Activated naive CD8-positive, alpha-beta T cell (primary cell): ENCODE measurements at regions not wholly inside any gene's neighbourhood (a gene's known extent, or its start where the extent isn't known, plus 50 kb on each side); places are given as distances from the start of the nearest gene placed in this dataset.
A peak's percentile ranks its signal among the peaks of the same experiment; 100 is the strongest.
"Not testable (repeated sequence)": the region's sequence is repeated elsewhere in the genome, so short reads cannot be mapped to it uniquely, and the experiment has no call there.

Experiments
- H3K27ac Mint-ChIP-seq: one replicate; pipeline ENCODE4 v1.8.0; 2021; ENCODE audit warnings: mixed read lengths
- H3K27me3 Mint-ChIP-seq: one replicate; pipeline ENCODE4 v1.8.0; 2021; ENCODE audit warnings: mixed read lengths
- H3K36me3 Mint-ChIP-seq: one replicate; pipeline ENCODE4 v1.8.0; 2021; ENCODE audit warnings: mixed read lengths
- H3K4me1 Mint-ChIP-seq: one replicate; pipeline ENCODE4 v1.8.0; 2021; ENCODE audit warnings: low read depth, mixed read lengths
- H3K4me3 Mint-ChIP-seq: one replicate; pipeline ENCODE4 v1.8.0; 2021; ENCODE audit warnings: mild to moderate bottlenecking, mixed read lengths
- H3K9me3 Mint-ChIP-seq: one replicate; pipeline ENCODE4 v1.8.0; 2021; ENCODE audit warnings: low read depth, mixed read lengths

- no peaks in the 10 kb centered on the region for H3K36me3 Mint-ChIP-seq
- H3K27ac Mint-ChIP-seq = no peak overlapping the region
Measured at GRCh38 chr4:53703267-53703655, 112.0 kb upstream of the LNX1 start.

DNA sequence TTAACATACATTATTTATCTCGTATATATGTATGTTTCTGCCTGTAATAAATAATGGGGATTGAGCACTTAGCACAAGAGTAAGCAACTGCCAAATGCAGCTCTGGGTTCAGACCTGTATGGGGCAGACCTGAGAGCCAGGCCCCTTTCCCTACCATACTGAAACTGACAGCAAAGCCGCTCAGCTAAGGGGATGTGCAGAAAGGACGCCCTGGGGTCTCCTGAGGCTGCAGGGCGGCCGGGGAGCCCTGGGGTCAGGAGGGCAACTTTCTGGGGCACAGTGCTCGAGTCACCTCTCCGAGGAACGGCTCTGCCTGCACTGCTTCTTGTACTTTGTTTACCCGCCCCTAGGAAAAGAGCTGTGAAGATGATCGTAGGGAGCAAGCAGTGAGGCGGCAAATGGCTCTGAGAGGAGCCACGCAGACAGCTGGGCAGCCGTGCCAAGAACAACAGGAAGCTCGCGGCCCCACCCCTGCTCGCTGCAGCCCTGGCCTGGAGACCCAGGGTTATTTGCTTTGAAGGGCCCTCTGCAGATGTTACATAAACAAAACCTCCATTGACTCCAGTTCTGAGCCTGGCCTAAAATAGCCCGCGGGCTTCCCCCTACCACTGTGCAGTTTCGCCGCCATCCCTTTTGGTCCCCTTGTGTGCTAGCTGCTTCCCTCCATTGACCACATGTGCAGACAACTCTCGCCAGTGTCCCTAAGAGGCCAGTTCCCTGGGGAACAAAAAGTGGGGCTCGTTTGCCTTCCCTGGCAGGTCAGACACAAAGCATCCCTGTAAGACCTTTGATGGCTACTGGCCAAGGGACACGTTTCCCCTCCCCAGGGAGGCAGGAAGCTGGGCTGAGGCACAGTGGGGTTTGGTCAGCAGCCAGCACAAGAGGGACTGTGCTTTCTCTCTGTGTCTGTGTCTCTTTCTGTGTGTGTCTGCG, 111.3 kb upstream of the LNX1 start:
- Mint-ChIP-seq H3K4me1 (peaks cover 15% of the 10 kb centered on the region), H3K27me3 (peaks cover 7% of the 10 kb centered on the region), H3K27ac (no peak overlapping the region), H3K9me3 (no peaks in the 10 kb centered on the region), H3K4me3 (peak overlapping the region; percentile 33), H3K36me3 (no peaks in the 10 kb centered on the region)

More at GRCh38 chr4:53703267-53703655, 112.0 kb upstream of the LNX1 start:
- no peaks in the 10 kb centered on the region for H3K9me3 Mint-ChIP-seq
- peaks cover 5% of the 10 kb centered on the region for H3K27me3 Mint-ChIP-seq
- peaks cover 15% of the 10 kb centered on the region for H3K4me1 Mint-ChIP-seq
- peak overlapping the region; percentile 33 for H3K4me3 Mint-ChIP-seq

DNA sequence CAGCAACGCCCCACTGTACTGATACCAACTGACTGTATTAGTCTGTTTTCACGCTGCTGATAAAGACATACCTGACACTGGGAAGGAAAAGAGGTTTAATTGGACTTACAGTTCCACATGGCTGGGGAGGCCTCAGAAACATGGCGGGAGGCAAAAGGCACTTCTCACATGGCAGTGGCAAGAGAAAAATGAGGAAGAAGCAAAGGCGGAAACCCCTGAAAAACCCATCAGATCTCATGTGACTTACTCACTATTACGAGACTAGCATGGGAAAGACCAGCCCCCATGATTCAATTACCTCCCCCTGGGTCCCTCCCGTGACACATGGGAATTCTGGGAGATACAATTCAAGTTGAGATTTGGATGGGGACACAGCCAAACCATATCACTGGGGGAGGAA, 110.0 kb upstream of the LNX1 start:
- H3K9me3 Mint-ChIP-seq, H3K27me3 Mint-ChIP-seq, H3K27ac Mint-ChIP-seq, H3K4me3 Mint-ChIP-seq, H3K36me3 Mint-ChIP-seq: not testable (repeated sequence)
- H3K4me1 Mint-ChIP-seq = peaks cover 15% of the 10 kb centered on the region

- H3K9me3 Mint-ChIP-seq, H3K27ac Mint-ChIP-seq, H3K36me3 Mint-ChIP-seq: not testable (repeated sequence)
Measured at GRCh38 chr4:53699310-53699709, 108.0 kb upstream of the LNX1 start.

GRCh38 chr4:53697016-53697685, 105.9 kb upstream of the LNX1 start:
- H3K36me3 Mint-ChIP-seq = no peaks in the 10 kb centered on the region
- H3K27me3 Mint-ChIP-seq = peaks cover 7% of the 10 kb centered on the region
- H3K4me1 Mint-ChIP-seq = peaks cover 3% of the 10 kb centered on the region
- H3K27ac Mint-ChIP-seq = no peak overlapping the region
- H3K9me3 Mint-ChIP-seq = no peaks in the 10 kb centered on the region
- no peak overlapping the region for H3K4me3 Mint-ChIP-seq

More at GRCh38 chr4:53699310-53699709, 108.0 kb upstream of the LNX1 start:
- H3K27me3 Mint-ChIP-seq, H3K4me3 Mint-ChIP-seq: not testable (repeated sequence)
- H3K4me1 Mint-ChIP-seq = peaks cover 15% of the 10 kb centered on the region

DNA sequence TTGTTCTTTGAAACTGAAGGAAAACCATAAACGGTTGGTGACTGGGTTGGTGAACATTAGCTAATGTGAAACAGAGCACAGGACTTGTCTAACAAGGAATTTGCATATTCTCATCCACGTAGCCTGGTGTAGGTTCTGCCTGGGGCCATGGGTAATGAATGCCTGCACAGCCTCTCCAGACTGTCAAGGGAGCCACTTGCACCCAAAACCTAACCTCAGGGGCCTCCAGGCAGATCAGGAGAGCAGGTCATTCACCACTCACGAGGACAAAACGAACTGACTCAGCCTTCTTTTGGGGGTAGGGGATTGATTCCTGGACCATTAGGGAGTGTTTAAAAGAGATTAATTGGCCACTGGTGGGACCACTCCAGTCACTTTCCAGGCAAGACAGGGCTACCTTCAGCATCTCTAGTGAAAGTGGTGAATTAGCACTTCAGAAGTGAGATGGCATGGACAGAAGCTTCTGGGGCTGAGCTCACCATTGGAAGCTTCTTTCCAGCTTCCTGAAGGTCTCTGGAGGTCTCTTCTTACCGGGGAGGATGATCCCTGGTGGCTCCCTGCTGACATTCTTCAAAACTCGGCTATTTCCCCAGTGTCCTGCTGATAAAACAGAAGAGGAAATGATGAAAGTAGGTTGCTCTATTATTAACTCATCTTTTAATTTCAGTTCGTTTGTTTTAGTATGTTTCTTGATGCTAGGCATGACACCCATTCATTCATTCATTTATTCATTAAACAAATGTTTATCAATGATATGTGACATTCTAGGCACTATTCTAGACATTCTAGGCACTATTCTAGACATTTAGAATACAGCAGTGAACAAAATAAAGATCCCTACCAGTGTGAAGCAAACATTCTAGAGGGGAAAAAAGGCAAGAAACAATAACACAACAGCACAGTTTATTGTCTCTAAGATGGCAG, 104.5 kb upstream of the LNX1 start:
- no peak overlapping the region for H3K27ac Mint-ChIP-seq
- H3K27me3 Mint-ChIP-seq = peaks cover 14% of the 10 kb centered on the region
- no peaks in the 10 kb centered on the region for H3K4me1 Mint-ChIP-seq
- no peak overlapping the region for H3K4me3 Mint-ChIP-seq
- no peaks in the 10 kb centered on the region for H3K9me3 Mint-ChIP-seq
- H3K36me3 Mint-ChIP-seq = no peaks in the 10 kb centered on the region

DNA sequence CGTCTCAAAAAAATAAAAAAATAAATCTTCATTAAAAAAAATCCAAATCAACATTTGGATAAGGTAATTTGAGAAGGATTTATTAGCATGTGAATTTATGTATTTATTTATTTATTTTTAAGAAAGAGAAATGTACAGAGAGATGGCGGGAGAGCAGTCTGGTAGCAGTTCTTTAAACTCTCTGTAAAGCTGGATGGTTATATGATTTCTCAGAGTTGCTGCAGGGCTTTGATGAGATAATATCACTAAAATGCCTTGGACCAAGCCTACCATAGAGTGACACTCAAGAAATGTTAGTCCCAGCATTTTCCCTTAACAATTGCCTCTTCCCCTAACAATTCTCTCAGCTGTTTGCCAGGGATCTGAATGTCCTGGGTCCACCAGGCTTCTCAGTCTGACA, 103.4 kb upstream of the LNX1 start:
- no peaks in the 10 kb centered on the region for H3K4me1 Mint-ChIP-seq
- H3K9me3 Mint-ChIP-seq = no peaks in the 10 kb centered on the region
- no peak overlapping the region for H3K4me3 Mint-ChIP-seq
- peaks cover 23% of the 10 kb centered on the region for H3K27me3 Mint-ChIP-seq
- no peak overlapping the region for H3K27ac Mint-ChIP-seq
- H3K36me3 Mint-ChIP-seq = no peaks in the 10 kb centered on the region

DNA sequence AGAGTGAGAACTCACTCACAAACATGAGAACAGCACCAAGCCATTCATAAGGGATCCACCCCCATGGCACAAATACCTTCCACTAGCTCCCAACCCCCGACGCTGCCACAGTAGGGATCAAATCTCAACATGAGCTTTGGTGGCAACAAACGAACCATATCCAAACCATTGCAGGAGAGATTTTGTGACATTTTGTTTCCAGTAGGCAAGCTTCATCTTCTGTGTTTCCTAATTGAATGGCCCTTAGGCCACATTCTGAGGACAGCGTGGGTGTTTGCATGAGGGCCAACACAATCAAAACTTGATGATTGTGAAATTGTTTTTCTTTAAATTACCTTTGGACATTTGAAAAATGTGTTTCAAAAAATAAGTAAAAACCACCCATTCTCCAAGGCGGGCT, 102.6 kb upstream of the LNX1 start:
- Mint-ChIP-seq H3K27me3 (peaks cover 23% of the 10 kb centered on the region), H3K4me3 (no peak overlapping the region), H3K4me1 (no peaks in the 10 kb centered on the region), H3K9me3 (no peaks in the 10 kb centered on the region), H3K36me3 (no peaks in the 10 kb centered on the region), H3K27ac (no peak overlapping the region)

GRCh38 chr4:53693408-53693807, 102.1 kb upstream of the LNX1 start:
- no peaks in the 10 kb centered on the region for H3K9me3 Mint-ChIP-seq
- no peak overlapping the region for H3K4me3 Mint-ChIP-seq
- H3K4me1 Mint-ChIP-seq = peaks cover 2% of the 10 kb centered on the region
- no peaks in the 10 kb centered on the region for H3K36me3 Mint-ChIP-seq
- peaks cover 21% of the 10 kb centered on the region for H3K27me3 Mint-ChIP-seq
- H3K27ac Mint-ChIP-seq = no peak overlapping the region

DNA sequence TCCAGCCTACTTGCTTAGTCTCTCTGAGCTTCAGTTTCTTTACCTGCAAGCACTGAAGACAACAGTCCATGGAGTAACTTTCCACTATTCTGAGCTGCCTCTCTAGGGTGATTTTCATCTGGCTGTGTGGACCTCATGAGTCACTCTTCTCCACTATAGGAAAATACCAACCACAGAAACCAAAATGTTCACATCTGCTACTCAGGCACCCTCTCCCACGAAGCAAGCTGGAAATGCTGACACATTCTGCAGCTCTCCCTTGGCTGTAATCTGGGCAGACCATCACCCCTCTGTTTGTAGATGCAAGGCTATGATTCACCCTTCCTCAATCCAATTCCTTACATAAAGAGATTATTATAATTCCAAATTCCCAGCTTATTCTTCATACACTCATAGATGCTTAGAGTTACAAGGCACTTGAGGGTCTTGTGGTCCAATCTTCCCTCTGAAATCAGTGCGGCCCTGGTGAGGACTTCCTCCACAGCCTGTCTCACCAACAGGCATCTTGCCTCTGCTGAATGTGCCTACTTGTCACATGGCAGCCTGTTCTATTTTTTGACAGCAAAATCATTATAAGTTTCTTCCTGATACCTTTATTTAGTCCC, 97.0 kb upstream of the LNX1 start:
- peak overlapping the region; percentile 28 for H3K27ac Mint-ChIP-seq
- H3K36me3 Mint-ChIP-seq = no peaks in the 10 kb centered on the region
- peaks cover 5% of the 10 kb centered on the region for H3K4me1 Mint-ChIP-seq
- no peak overlapping the region for H3K4me3 Mint-ChIP-seq
- H3K9me3 Mint-ChIP-seq = no peaks in the 10 kb centered on the region
- H3K27me3 Mint-ChIP-seq = peaks cover 23% of the 10 kb centered on the region

DNA sequence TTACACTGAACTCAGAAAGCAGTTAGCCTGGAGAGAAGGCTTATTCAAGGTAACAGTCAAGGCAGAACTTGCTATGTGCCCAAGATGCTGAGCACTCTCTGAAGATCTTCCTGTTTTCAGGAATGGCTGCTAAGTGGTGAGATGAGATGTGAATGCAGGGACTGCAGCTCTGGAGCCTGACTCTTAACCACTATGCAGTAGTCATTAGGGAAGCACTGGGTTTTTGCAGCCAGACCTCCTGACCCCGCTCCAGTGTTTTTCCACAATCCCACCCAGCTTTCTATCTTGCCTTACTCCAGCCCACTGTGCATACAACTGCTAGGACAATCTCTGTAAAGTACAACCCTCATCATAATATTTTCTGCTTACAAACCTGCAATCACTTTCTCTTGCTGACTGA, 95.2 kb upstream of the LNX1 start:
- peaks cover 5% of the 10 kb centered on the region for H3K4me1 Mint-ChIP-seq
- H3K9me3 Mint-ChIP-seq = no peaks in the 10 kb centered on the region
- no peak overlapping the region for H3K4me3 Mint-ChIP-seq
- H3K27ac Mint-ChIP-seq = no peak overlapping the region
- peaks cover 17% of the 10 kb centered on the region for H3K27me3 Mint-ChIP-seq
- no peaks in the 10 kb centered on the region for H3K36me3 Mint-ChIP-seq

DNA sequence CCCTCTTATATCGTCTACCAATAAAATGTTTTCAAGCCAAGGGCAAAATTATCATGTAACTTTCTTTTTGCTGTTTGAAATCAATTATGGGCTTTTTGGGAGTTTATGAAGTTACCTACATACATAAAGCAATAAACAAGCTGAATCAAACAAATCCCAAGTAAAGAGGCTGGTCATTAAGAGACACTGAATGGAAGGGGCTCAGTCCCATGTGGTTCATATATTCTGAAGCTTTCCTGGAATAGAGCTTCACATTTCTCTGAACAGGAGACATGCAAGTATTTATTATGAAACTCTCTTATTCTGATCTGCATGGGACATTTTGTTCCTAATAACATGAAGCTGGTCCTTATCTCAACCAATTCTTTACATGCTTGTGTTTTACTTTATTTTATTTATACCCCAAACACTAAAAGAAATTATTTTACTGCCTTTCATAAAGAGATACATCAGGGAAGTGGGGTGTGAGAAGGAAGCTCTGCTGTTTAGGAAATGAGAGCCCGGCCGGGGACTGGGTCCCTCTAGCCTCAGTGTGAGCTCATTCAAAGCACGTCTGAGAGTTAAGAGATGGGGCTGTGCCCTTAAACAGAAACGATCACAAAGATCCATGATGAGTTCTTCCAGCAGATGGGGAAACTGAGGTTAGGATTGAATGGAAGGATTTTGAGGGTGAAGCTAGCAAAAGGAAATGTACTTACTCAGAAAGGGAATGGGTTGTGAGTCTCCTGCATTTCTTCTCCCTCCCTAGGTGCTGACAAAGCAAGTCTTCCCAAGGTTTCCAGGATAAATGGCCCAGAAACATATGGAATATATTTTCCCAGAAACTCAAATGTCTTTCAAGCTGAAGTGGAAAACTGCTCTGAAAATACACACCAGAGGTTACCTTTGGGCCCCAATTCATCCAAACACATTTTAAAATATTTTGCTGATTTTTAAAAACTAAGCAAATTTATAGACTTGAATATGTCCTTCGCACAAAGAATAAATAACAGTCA, 93.1 kb upstream of the LNX1 start:
- no peaks in the 10 kb centered on the region for H3K9me3 Mint-ChIP-seq
- no peak overlapping the region for H3K27ac Mint-ChIP-seq
- peaks cover 5% of the 10 kb centered on the region for H3K27me3 Mint-ChIP-seq
- no peaks in the 10 kb centered on the region for H3K36me3 Mint-ChIP-seq
- no peak overlapping the region for H3K4me3 Mint-ChIP-seq
- peaks cover 5% of the 10 kb centered on the region for H3K4me1 Mint-ChIP-seq

DNA sequence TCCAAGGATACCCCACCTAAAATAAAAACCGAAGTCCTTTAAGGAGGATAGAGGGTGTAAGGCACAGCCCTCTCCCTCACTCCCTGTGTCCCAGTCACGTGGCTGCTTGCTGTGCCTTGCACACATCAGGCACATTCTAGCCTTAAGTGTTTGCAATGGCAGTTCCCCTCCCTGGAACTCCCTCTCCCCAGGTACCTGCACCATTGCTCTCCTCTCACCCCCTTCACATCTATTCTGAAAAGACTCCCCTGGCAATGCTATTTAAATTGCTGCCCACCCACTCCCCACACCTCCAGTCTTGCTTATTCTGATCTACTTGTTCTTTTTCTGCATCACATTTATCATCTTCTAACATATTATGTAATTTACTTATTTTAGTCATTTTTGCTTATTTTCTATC, 91.6 kb upstream of the LNX1 start:
- no peak overlapping the region for H3K27ac Mint-ChIP-seq
- no peak overlapping the region for H3K4me3 Mint-ChIP-seq
- peaks cover under 1% of the 10 kb centered on the region for H3K4me1 Mint-ChIP-seq
- no peaks in the 10 kb centered on the region for H3K36me3 Mint-ChIP-seq
- peaks cover 7% of the 10 kb centered on the region for H3K27me3 Mint-ChIP-seq
- H3K9me3 Mint-ChIP-seq = no peaks in the 10 kb centered on the region
